ENCODE measurements at regions not wholly inside any gene's neighbourhood (a gene's known extent, or its start where the extent isn't known, plus 50 kb on each side); places are given as distances from the start of the nearest gene placed in this dataset.

GRCh38 chr3:177443469-177443868 is 246.2 kb upstream of the TBL1XR1 start:
- Histone ChIP-seq H2AFZ (ENCODE audit: low read length) (no peak overlapping the region), H3K4me3 (ENCODE audit: extremely low read depth in 1 of 4, insufficient read depth in 2 of 4, low read depth in 3 of 4, low read length in 4 of 4) (no peak overlapping the region), H4K8ac (ENCODE audit: extremely low read depth, insufficient read depth, low read length) (no peak overlapping the region), H3K14ac (ENCODE audit: insufficient read length) (no peak overlapping the region), H3K18ac (ENCODE audit: extremely low read depth, low read length) (no peak overlapping the region), H3K36me3 (ENCODE audit: control insufficient read depth in 2 of 4, insufficient read depth in 4 of 4, low read length in 3 of 4) (no peaks in the 10 kb centered on the region), H2BK12ac (ENCODE audit: low read depth, low read length) (no peak overlapping the region), H2BK20ac (ENCODE audit: low read length) (no peak overlapping the region), H3K9ac (replicated peaks in 1 of 4; ENCODE audit: extremely low read depth in 1 of 4, low read depth in 3 of 4, low read length in 3 of 4) (no peak overlapping the region), H3K23ac (ENCODE audit: insufficient read length) (no peak overlapping the region), H3K9me3 (ENCODE audit: insufficient read depth in 2 of 2, low read depth in 1 of 2, low read length in 1 of 2) (no peaks in the 10 kb centered on the region), H2BK5ac (ENCODE audit: low read depth, low read length) (no peak overlapping the region), H3K56ac (replicated peaks; ENCODE audit: insufficient read length, low read depth, low read length) (no peak overlapping the region), H3K4me2 (ENCODE audit: insufficient read depth in 1 of 2, low read depth in 2 of 2, low read length in 2 of 2) (no peak overlapping the region), H3K4ac (replicated peaks; ENCODE audit: insufficient read length, low read depth, low read length) (no peak overlapping the region), H3K79me2 (ENCODE audit: control insufficient read depth in 1 of 2, insufficient read depth in 2 of 2, low read length in 2 of 2) (no peaks in the 10 kb centered on the region), H3K27ac (ENCODE audit: low read depth, low read length) (no peak overlapping the region), H2BK120ac (replicated peaks; ENCODE audit: low read depth, low read length) (no peak overlapping the region), H4K20me1 (replicated peaks in 1 of 2; ENCODE audit: control insufficient read depth in 1 of 2, insufficient read depth in 2 of 2, low read length in 2 of 2) (no peaks in the 10 kb centered on the region), H4K91ac (replicated peaks; ENCODE audit: insufficient read length, low read length) (no peak overlapping the region), H2BK15ac (ENCODE audit: low read length) (no peak overlapping the region), H3K79me1 (ENCODE audit: low read depth, low read length) (no peaks in the 10 kb centered on the region), H2AK5ac (ENCODE audit: low read depth, low read length) (no peak overlapping the region), H3K27me3 (replicated peaks in 1 of 4; ENCODE audit: control insufficient read depth in 3 of 4, extremely low read depth in 1 of 4, insufficient read depth in 3 of 4, low read length in 3 of 4) (no peaks in the 10 kb centered on the region), H4K5ac (ENCODE audit: insufficient read length, low read depth, low read length) (no peak overlapping the region), H3K23me2 (ENCODE audit: low read depth, low read length) (no peaks in the 10 kb centered on the region), H3K4me1 (replicated peaks in 1 of 4; ENCODE audit: control insufficient read depth in 3 of 4, insufficient read depth in 4 of 4, low read length in 3 of 4) (no peaks in the 10 kb centered on the region)
- ChIA-PET POLR2A (ENCODE audit: partially characterized antibody) (no interaction called here), CTCF (ENCODE audit: partially characterized antibody) (interaction anchor here (1.5 kb wide), 1 partner anchor 55 kb away, joined by 3 read pairs; no protein-coding TSS in a partner anchor)
- FAIRE-seq (no peak), DNase-seq (ENCODE audit: low read depth in 1 of 2, low spot score in 2 of 2) (no peak)
- WGBS, 2 experiments (ENCODE audit: extremely low coverage in 1 of 2, insufficient coverage in 1 of 2, insufficient read length in 1 of 2, insufficient replicate concordance in 2 of 2, low coverage in 1 of 2, low lambda C conversion rate in 2 of 2, missing lambda C conversion rate in 1 of 2), result 94% methylated on average over 3 of the region's 3 CpGs; no CpG with 5 or more reads in 1 of the 2 experiments
- TF ChIP-seq SP1 (IDR thresholded peaks at IDR 0.05; ENCODE audit: low read depth, low read length) (no peak), KDM5A (IDR thresholded peaks at IDR 0.05; ENCODE audit: low read length) (no peak), SUZ12 (IDR thresholded peaks at IDR 0.05; ENCODE audit: low read length) (no peak), BACH1 (IDR thresholded peaks at IDR 0.05; ENCODE audit: low read length) (no peak), TAF1 (IDR thresholded peaks at IDR 0.05; ENCODE audit: low read depth, low read length) (no peak), EZH2 (IDR thresholded peaks at IDR 0.05; ENCODE audit: low read depth, low read length, severe bottlenecking) (no peak), TCF12 (IDR thresholded peaks at IDR 0.05; ENCODE audit: low read depth, low read length) (no peak), PHF8 (conservative IDR thresholded peaks at IDR 0.05; ENCODE audit: low read depth, low read length) (no peak), RFX5 (IDR thresholded peaks at IDR 0.05; ENCODE audit: borderline replicate concordance, low read depth, low read length) (no peak), YY1 (IDR thresholded peaks at IDR 0.05; ENCODE audit: low read depth, low read length) (no peak), SAP30 (IDR thresholded peaks at IDR 0.05; ENCODE audit: insufficient read depth, insufficient replicate concordance, low read length) (no peak), CREB1 (IDR thresholded peaks at IDR 0.05) (no peak), POLR2A (IDR thresholded peaks at IDR 0.05; ENCODE audit: control extremely low read depth in 1 of 2, low read depth in 2 of 2, low read length in 2 of 2) (no peak), RXRA (IDR thresholded peaks at IDR 0.05; ENCODE audit: insufficient read depth, low read depth, low read length) (no peak), CHD1 (IDR thresholded peaks at IDR 0.05; ENCODE audit: low read depth, low read length) (no peak), USF2 (IDR thresholded peaks at IDR 0.05; ENCODE audit: low read length) (no peak)
